GM12878 (cell line): ENCODE measurements at regions not wholly inside any gene's neighbourhood (a gene's known extent, or its start where the extent isn't known, plus 50 kb on each side); places are given as distances from the start of the nearest gene placed in this dataset.

ENCODE experiments used
- ATAC-seq: fragments of 200-7000 bp; cut with Tn5 transposase; 3 replicates; pipeline ENCODE4 v1.9.1; 2020; ENCODE audit warnings: mild to moderate bottlenecking, moderate library complexity
- BruUV-seq: library from RNA; stranded (reverse); fragments of 400-500 nt; replicated peaks from 2 replicates; lab custom pipeline; 2021; lab: Mats Ljungman, UMichigan
- CTCF ChIA-PET: fragments of 300-600 bp; sonication (Branson Sonifier 250); formaldehyde crosslinking; extraction: SDS; loops from one replicate; lab custom pipeline; 2021; ENCODE audit warnings: inconsistent platforms; lab: Yijun Ruan, JAX
- POLR2A ChIA-PET: fragments of 350-600 bp; formaldehyde crosslinking; extraction: SDS; loops from one replicate; lab custom pipeline; 2021; ENCODE audit warnings: inconsistent platforms; lab: Charles Lee
- RAD21 ChIA-PET: fragments of 300-600 bp; sonication (Branson Sonifier 250); formaldehyde crosslinking; loops from one replicate; lab custom pipeline; 2023; ENCODE audit warnings: antibody characterized with exemption; ENCODE audit not compliant: unreplicated experiment; lab: Charles Lee
- SMC1A ChIA-PET: fragments of 300-600 bp; sonication (Branson Sonifier 250); formaldehyde crosslinking; loops from one replicate; lab custom pipeline; 2023; ENCODE audit not compliant: unreplicated experiment, uncharacterized antibody; lab: Charles Lee
- DNase-seq: peaks from one replicate; pipeline ENCODE4 v3.0.0-alpha.2; 2011; ENCODE audit warnings: low read depth, low spot score
- FAIRE-seq: peaks from 3 replicates; lab custom pipeline; 2011; peaks lifted over from hg19 to GRCh38; lab: Jason Lieb, UNC
- H2AFZ ChIP-seq: 2 replicates; pipeline ENCODE4 v1.6.0; 2011; ENCODE audit warnings: low read depth, low read length, control low read depth; ENCODE audit not compliant: control insufficient read depth
- H3K27ac ChIP-seq: 2 replicates; pipeline ENCODE4 v1.5.1; 2011; ENCODE audit warnings: control low read depth; ENCODE audit not compliant: control insufficient read depth, insufficient read depth
- H3K27me3 ChIP-seq, 2 experiments: replicated peaks in 1 of 2; 2 replicates each; pipeline versions ENCODE4 v1.6.0 to v1.6.1; 2011; ENCODE audit warnings: low read length in 1 of 2; ENCODE audit not compliant: control insufficient read depth in 2 of 2, insufficient read depth in 2 of 2
- H3K36me3 ChIP-seq, 2 experiments: 2 replicates each; pipeline ENCODE4 v1.5.1; 2011; ENCODE audit warnings: low read length in 1 of 2; ENCODE audit not compliant: control insufficient read depth in 2 of 2, insufficient read depth in 2 of 2
- H3K4me1 ChIP-seq: 2 replicates; pipeline ENCODE4 v1.6.1; 2011; ENCODE audit warnings: mild to moderate bottlenecking, low read length, moderate library complexity, mixed read lengths; ENCODE audit not compliant: control insufficient read depth, insufficient read depth
- H3K4me2 ChIP-seq: 2 replicates; pipeline ENCODE4 v1.6.0; 2011; ENCODE audit warnings: control low read depth; ENCODE audit not compliant: control insufficient read depth, insufficient read depth
- H3K4me3 ChIP-seq: fragments of 200-600 bp; sonication (generic); 2 replicates; pipeline ENCODE4 v1.5.1; 2016
- H3K79me2 ChIP-seq: 2 replicates; pipeline ENCODE4 v1.6.0; 2011; ENCODE audit warnings: low read length; ENCODE audit not compliant: control insufficient read depth, insufficient read depth
- H3K9ac ChIP-seq: 2 replicates; pipeline ENCODE4 v1.8.0; 2011; ENCODE audit warnings: low read length, control low read depth, mixed read lengths; ENCODE audit not compliant: control insufficient read depth, insufficient read depth
- H3K9me3 ChIP-seq: replicated peaks from 3 replicates; pipeline ENCODE4 v1.5.1; 2011; ENCODE audit warnings: mild to moderate bottlenecking, low read length; ENCODE audit not compliant: control insufficient read depth, insufficient read depth
- H4K20me1 ChIP-seq: 2 replicates; pipeline ENCODE4 v1.6.0; 2011; ENCODE audit not compliant: control insufficient read depth, insufficient read depth
- ASH2L ChIP-seq: fragments of 300-600, 200-600 bp; sonication (generic); IDR thresholded peaks from 2 replicates; pipeline ENCODE4 v1.6.1; 2017; ENCODE audit warnings: low read depth, mild to moderate bottlenecking, borderline replicate concordance
- SIX5 ChIP-seq: IDR thresholded peaks from 2 replicates; pipeline ENCODE4 v1.6.1; 2011; ENCODE audit warnings: mild to moderate bottlenecking, low read depth, low read length, moderate library complexity; ENCODE audit not compliant: severe bottlenecking
- SPI1 ChIP-seq: IDR thresholded peaks from 2 replicates; pipeline ENCODE4 v1.6.1; 2011; ENCODE audit warnings: low read depth, mild to moderate bottlenecking, low read length, moderate library complexity, borderline replicate concordance; ENCODE audit not compliant: insufficient read depth
- TBL1XR1 ChIP-seq: IDR thresholded peaks from 2 replicates; pipeline ENCODE4 v1.6.1; 2012; ENCODE audit warnings: low read depth, low read length, improper control_type of control experiment
- ZNF217 ChIP-seq: fragments of 450-650 bp; IDR thresholded peaks from 2 replicates; pipeline ENCODE4 v1.6.1; 2017; ENCODE audit warnings: antibody characterized with exemption, mild to moderate bottlenecking
- WGBS: methylation state at CpG from one replicate; pipeline ENCODE4 v1.1.6; 2016; ENCODE audit warnings: low lambda C conversion rate; ENCODE audit not compliant: insufficient replicate concordance, insufficient coverage; ENCODE audit errors: missing lambda C conversion rate; 5-methylcytosine and 5-hydroxymethylcytosine counted together
- in situ Hi-C: fragments of 300-500 bp; cut with MboI; formaldehyde crosslinking; loops from 9 replicates; pipeline ENCODE4 v1.14.3; 2018; ENCODE audit warnings: mixed read lengths
- intact Hi-C: fragments of 100-400 bp; cut with micrococcal nuclease; formaldehyde crosslinking; loops from one replicate; pipeline ENCODE4 v1.14.2; 2022; ENCODE audit not compliant: unreplicated experiment

GRCh38 chrX:39728852-39729598 is 368.7 kb downstream of the BCOR start:
- ChIA-PET RAD21 (no interaction called here), CTCF (no interaction called here), SMC1A (no interaction called here), POLR2A (no interaction called here)
- FAIRE-seq (no peak), ATAC-seq (no peak), DNase-seq (no peak)
- Histone ChIP-seq H3K79me2 (no peaks in the 10 kb centered on the region), H3K36me3 (no peaks in the 10 kb centered on the region), H3K4me3 (no peak overlapping the region), H4K20me1 (no peaks in the 10 kb centered on the region), H3K27ac (no peak overlapping the region), H3K9me3 (no peaks in the 10 kb centered on the region; the same call in 2 of the 3 replicates), H3K9ac (no peak overlapping the region), H3K27me3 (peaks cover 0 to 5% of the 10 kb centered on the region in 2 experiments; a peak in 1 of 4 replicates), H3K4me1 (no peaks in the 10 kb centered on the region), H3K4me2 (no peak overlapping the region), H2AFZ (no peak overlapping the region)
- no TSS peak for BruUV-seq
- intact Hi-C loops (no loop called here), in situ Hi-C loops (no loop called here)
- TF ChIP-seq ZNF217 = no peak
- TF ChIP-seq TBL1XR1 = no peak
- TF ChIP-seq ASH2L = no peak
- TF ChIP-seq SPI1 = no peak
- WGBS = 33% methylated on average over 6 of the region's 6 CpGs

- no peak for TF ChIP-seq SIX5
- TF ChIP-seq, all 136 proteins: peak for 0
- no peak for DNase-seq
- H3K27ac ChIP-seq = no peak overlapping the region
- 35% methylated on average over 17 of the region's 21 CpGs for WGBS
- no peaks in the 10 kb centered on the region for H3K36me3 ChIP-seq
- peaks cover 1 to 5% of the 10 kb centered on the region in 2 experiments; a peak in 2 of 4 replicates for H3K27me3 ChIP-seq
- no peaks in the 10 kb centered on the region for H3K4me1 ChIP-seq
- H3K9me3 ChIP-seq = no peaks in the 10 kb centered on the region; the same call in 2 of the 3 replicates
- no peak for ATAC-seq
- intact Hi-C loops (loop anchor here (2.0 to 10.0 kb wide), 2 partner anchors 439 to 735 kb away; no protein-coding TSS in a partner anchor), in situ Hi-C loops (no loop called here)
- RAD21 ChIA-PET = interaction anchor here (1.0 kb wide), 1 partner anchor 738 kb away, joined by 4 read pairs; no protein-coding TSS in a partner anchor
- CTCF ChIA-PET = interaction anchor here (0.6 to 0.7 kb wide), 3 partner anchors 534 to 861 kb away, joined by 3 to 5 read pairs (median 4); no protein-coding TSS in a partner anchor
- H3K4me3 ChIP-seq = no peak overlapping the region
- SMC1A ChIA-PET = interaction anchor here (0.9 to 1.1 kb wide), 2 partner anchors 125 to 809 kb away, joined by 3 read pairs; no protein-coding TSS in a partner anchor
- BruUV-seq = no TSS peak
- no peak overlapping the region for H2AFZ ChIP-seq
- POLR2A ChIA-PET = no interaction called here
- H3K79me2 ChIP-seq = no peaks in the 10 kb centered on the region
- H3K4me2 ChIP-seq = no peak overlapping the region
- no peak for FAIRE-seq
- H4K20me1 ChIP-seq = no peaks in the 10 kb centered on the region
- H3K9ac ChIP-seq = no peak overlapping the region
Observed at GRCh38 chrX:39729981-39730661, 367.6 kb downstream of the BCOR start.
